H1 (cell line): ENCODE measurements at regions not wholly inside any gene's neighbourhood (a gene's known extent, or its start where the extent isn't known, plus 50 kb on each side); places are given as distances from the start of the nearest gene placed in this dataset.

Experiments used
- CTCF ChIA-PET: fragments of 300-600 bp; sonication (Branson Sonifier 250); formaldehyde crosslinking; loops from one replicate; lab custom pipeline; 2021; ENCODE audit not compliant: partially characterized antibody; lab: Charles Lee
- POLR2A ChIA-PET: fragments of 300-600 bp; sonication (Branson Sonifier 250); formaldehyde crosslinking; loops from one replicate; lab custom pipeline; 2021; ENCODE audit warnings: inconsistent platforms; ENCODE audit not compliant: partially characterized antibody; lab: Charles Lee
- DNase-seq, 2 experiments: peaks; one replicate each; pipeline versions ENCODE4 v3.0.0 to v3.0.0-alpha.2; 2010 to 2022; ENCODE audit warnings: low spot score in 2 of 2, low read depth in 1 of 2, mixed read lengths in 1 of 2
- FAIRE-seq: peaks from 2 replicates; lab custom pipeline; 2011; peaks lifted over from hg19 to GRCh38; lab: Jason Lieb, UNC
- H2AFZ ChIP-seq: 2 replicates; pipeline ENCODE4 v1.8.1; 2012; ENCODE audit warnings: low read length, inconsistent platforms
- H2AK5ac ChIP-seq: 2 replicates; pipeline ENCODE4 v1.6.1; 2013; ENCODE audit warnings: low read depth, low read length
- H2BK120ac ChIP-seq: replicated peaks from 2 replicates; pipeline ENCODE3; 2013; ENCODE audit warnings: low read depth, low read length, inconsistent platforms
- H2BK12ac ChIP-seq: 2 replicates; pipeline ENCODE4 v1.6.1; 2013; ENCODE audit warnings: low read depth, low read length
- H2BK15ac ChIP-seq: 2 replicates; pipeline ENCODE4 v1.6.1; 2013; ENCODE audit warnings: low read length
- H2BK20ac ChIP-seq: 2 replicates; pipeline ENCODE4 v1.6.1; 2013; ENCODE audit warnings: low read length
- H2BK5ac ChIP-seq: 2 replicates; pipeline ENCODE4 v1.6.1; 2013; ENCODE audit warnings: low read depth, low read length
- H3K14ac ChIP-seq: 2 replicates; pipeline ENCODE4 v1.6.1; 2013; ENCODE audit warnings: inconsistent platforms; ENCODE audit not compliant: insufficient read length
- H3K18ac ChIP-seq: 2 replicates; pipeline ENCODE4 v1.6.1; 2013; ENCODE audit warnings: low read length; ENCODE audit errors: extremely low read depth
- H3K23ac ChIP-seq: 2 replicates; pipeline ENCODE4 v1.6.1; 2013; ENCODE audit warnings: inconsistent platforms; ENCODE audit not compliant: insufficient read length
- H3K23me2 ChIP-seq: 2 replicates; pipeline ENCODE4 v1.6.1; 2013; ENCODE audit warnings: low read depth, low read length
- H3K27ac ChIP-seq: 2 replicates; pipeline ENCODE4 v1.6.1; 2011; ENCODE audit warnings: low read depth, low read length, inconsistent platforms
- H3K27me3 ChIP-seq, 4 experiments: replicated peaks in 1 of 4; 1 replicate in 1 of 4; 2 replicates in 3 of 4; pipeline versions ENCODE4 v1.6.1 to v1.8.1; 2011 to 2013; ENCODE audit warnings: low read length in 3 of 4, mild to moderate bottlenecking in 3 of 4, inconsistent platforms in 2 of 4, mixed read lengths in 2 of 4, moderate library complexity in 1 of 4; ENCODE audit not compliant: control insufficient read depth in 3 of 4, insufficient read depth in 3 of 4; ENCODE audit errors: extremely low read depth in 1 of 4
- H3K36me3 ChIP-seq, 4 experiments: 2 replicates each; pipeline versions ENCODE4 v1.6.1 to v1.8.1; 2011 to 2013; ENCODE audit warnings: mild to moderate bottlenecking in 4 of 4, low read length in 3 of 4, moderate library complexity in 2 of 4, control low read depth in 1 of 4, inconsistent platforms in 1 of 4; ENCODE audit not compliant: insufficient read depth in 4 of 4, control insufficient read depth in 2 of 4
- H3K4ac ChIP-seq: replicated peaks from 2 replicates; pipeline ENCODE3; 2013; ENCODE audit warnings: low read length, low read depth, mixed read lengths, inconsistent platforms; ENCODE audit not compliant: insufficient read length
- H3K4me1 ChIP-seq, 4 experiments: replicated peaks in 1 of 4; 1 replicate in 1 of 4; 2 replicates in 3 of 4; pipeline versions ENCODE4 v1.6.1 to v1.8.1; 2011 to 2013; ENCODE audit warnings: low read length in 3 of 4, inconsistent platforms in 2 of 4, mixed read lengths in 1 of 4; ENCODE audit not compliant: insufficient read depth in 4 of 4, control insufficient read depth in 3 of 4
- H3K4me2 ChIP-seq, 2 experiments: 2 replicates each; pipeline versions ENCODE4 v1.6.1 to v1.8.1; 2011 to 2013; ENCODE audit warnings: low read depth in 2 of 2, low read length in 2 of 2, control low read depth in 1 of 2, inconsistent platforms in 1 of 2, mild to moderate bottlenecking in 1 of 2; ENCODE audit not compliant: insufficient read depth in 1 of 2
- H3K4me3 ChIP-seq, 4 experiments: fragments of 200-600, 300-600 bp in 1 of 4; sonication (generic), shearing (Covaris generic), sonication (Bioruptor Twin) in 1 of 4; 2 replicates each; pipeline versions ENCODE4 v1.5.1 to v1.8.1; 2011 to 2016; ENCODE audit warnings: low read length in 4 of 4, low read depth in 3 of 4, control low read depth in 2 of 4, inconsistent platforms in 2 of 4, mild to moderate bottlenecking in 2 of 4, mixed read lengths in 1 of 4, moderate library complexity in 1 of 4; ENCODE audit not compliant: insufficient read depth in 2 of 4; ENCODE audit errors: extremely low read depth in 1 of 4
- H3K56ac ChIP-seq: replicated peaks from 2 replicates; pipeline ENCODE3; 2013; ENCODE audit warnings: low read depth, mild to moderate bottlenecking, mixed read lengths, low read length, inconsistent platforms; ENCODE audit not compliant: insufficient read length
- H3K79me1 ChIP-seq: 2 replicates; pipeline ENCODE4 v1.6.1; 2013; ENCODE audit warnings: low read depth, low read length, control low read depth
- H3K79me2 ChIP-seq, 2 experiments: 2 replicates each; pipeline versions ENCODE4 v1.6.1 to v1.8.1; 2012 to 2013; ENCODE audit warnings: low read length in 2 of 2, mild to moderate bottlenecking in 2 of 2, inconsistent platforms in 1 of 2; ENCODE audit not compliant: insufficient read depth in 2 of 2, control insufficient read depth in 1 of 2
- H3K9ac ChIP-seq, 4 experiments: replicated peaks in 1 of 4; 1 replicate in 1 of 4; 2 replicates in 3 of 4; pipeline versions ENCODE4 v1.6.1 to v1.8.1; 2011 to 2013; ENCODE audit warnings: low read depth in 3 of 4, low read length in 3 of 4, control low read depth in 2 of 4, mild to moderate bottlenecking in 2 of 4, moderate library complexity in 2 of 4, inconsistent platforms in 1 of 4; ENCODE audit errors: extremely low read depth in 1 of 4
- H3K9me3 ChIP-seq, 2 experiments: 2 replicates each; pipeline versions ENCODE4 v1.6.1 to v1.8.1; 2012 to 2013; ENCODE audit warnings: mild to moderate bottlenecking in 2 of 2, moderate library complexity in 2 of 2, control low read depth in 1 of 2, inconsistent platforms in 1 of 2, low read depth in 1 of 2, low read length in 1 of 2, mixed read lengths in 1 of 2; ENCODE audit not compliant: insufficient read depth in 2 of 2
- H4K20me1 ChIP-seq, 2 experiments: replicated peaks in 1 of 2; 2 replicates each; pipeline versions ENCODE3 to v1.8.1; 2011 to 2013; ENCODE audit warnings: inconsistent platforms in 2 of 2, low read length in 2 of 2, mild to moderate bottlenecking in 1 of 2; ENCODE audit not compliant: insufficient read depth in 2 of 2, control insufficient read depth in 1 of 2
- H4K5ac ChIP-seq: 2 replicates; pipeline ENCODE4 v1.6.1; 2013; ENCODE audit warnings: low read length, low read depth, mixed read lengths, inconsistent platforms; ENCODE audit not compliant: insufficient read length
- H4K8ac ChIP-seq: 2 replicates; pipeline ENCODE4 v1.8.0; 2013; ENCODE audit warnings: mild to moderate bottlenecking, moderate library complexity, low read length, inconsistent platforms; ENCODE audit not compliant: insufficient read depth; ENCODE audit errors: extremely low read depth
- H4K91ac ChIP-seq: replicated peaks from 2 replicates; pipeline ENCODE3; 2013; ENCODE audit warnings: low read length, mixed read lengths, inconsistent platforms; ENCODE audit not compliant: insufficient read length
- BRCA1 ChIP-seq: IDR thresholded peaks from 2 replicates; pipeline ENCODE4 v1.6.1; 2012; ENCODE audit warnings: low read depth, low read length, improper control_type of control experiment
- CEBPB ChIP-seq: IDR thresholded peaks from 2 replicates; pipeline ENCODE4 v1.6.1; 2012; ENCODE audit warnings: low read depth, low read length
- CHD1 ChIP-seq: IDR thresholded peaks from 2 replicates; pipeline ENCODE4 v1.6.1; 2012; ENCODE audit warnings: low read depth, low read length, improper control_type of control experiment
- CTCF ChIP-seq, 3 experiments: IDR thresholded peaks; 1 replicate in 2 of 3; 2 replicates in 1 of 3; pipeline versions ENCODE4 v1.5.1 to v1.6.1; 2011; ENCODE audit warnings: low read length in 3 of 3, mild to moderate bottlenecking in 3 of 3, inconsistent platforms in 2 of 3, low read depth in 1 of 3, moderate library complexity in 1 of 3; ENCODE audit not compliant: insufficient read depth in 1 of 3; ENCODE audit errors: control extremely low read depth in 1 of 3
- GABPA ChIP-seq: IDR thresholded peaks from 2 replicates; pipeline ENCODE4 v1.6.1; 2011; ENCODE audit warnings: mild to moderate bottlenecking, low read length, moderate library complexity, borderline replicate concordance; ENCODE audit not compliant: insufficient read depth
- JUND ChIP-seq: IDR thresholded peaks from 2 replicates; pipeline ENCODE4 v1.6.1; 2011; ENCODE audit warnings: mild to moderate bottlenecking, improper control_type of control experiment, low read length
- RAD21 ChIP-seq, 2 experiments: IDR thresholded peaks in 1 of 2; conservative IDR thresholded peaks in 1 of 2; 2 replicates each; pipeline ENCODE4 v1.6.1; 2011; ENCODE audit warnings: low read depth in 2 of 2, low read length in 2 of 2, improper control_type of control experiment in 1 of 2, inconsistent platforms in 1 of 2, mild to moderate bottlenecking in 1 of 2, moderate library complexity in 1 of 2
- SP2 ChIP-seq: IDR thresholded peaks from 2 replicates; pipeline ENCODE4 v1.6.1; 2012; ENCODE audit warnings: mild to moderate bottlenecking, low read length, inconsistent platforms
- SUZ12 ChIP-seq: fragments of 200-600 bp; sonication (generic); IDR thresholded peaks from 2 replicates; pipeline ENCODE4 v1.6.1; 2012; ENCODE audit warnings: mild to moderate bottlenecking, inconsistent platforms, low read length, moderate library complexity, mixed read lengths
- TAF1 ChIP-seq: IDR thresholded peaks from 2 replicates; pipeline ENCODE4 v1.6.1; 2011; ENCODE audit warnings: mild to moderate bottlenecking, low read depth, low read length
- TBP ChIP-seq: IDR thresholded peaks from 2 replicates; pipeline ENCODE4 v1.6.1; 2011; ENCODE audit warnings: low read depth, low read length, improper control_type of control experiment
- TEAD4 ChIP-seq: IDR thresholded peaks from 2 replicates; pipeline ENCODE4 v1.6.1; 2012; ENCODE audit warnings: low read depth, low read length, inconsistent platforms, mixed read lengths
- WGBS, 2 experiments: shearing (Covaris generic) in 1 of 2; methylation state at CpG; one replicate each; pipeline versions ENCODE4 v1.1.6 to v1.1.7; 2013 to 2015; ENCODE audit warnings: low lambda C conversion rate in 2 of 2, mixed read lengths in 2 of 2, inconsistent platforms in 1 of 2, low coverage in 1 of 2, missing lambda C conversion rate in 1 of 2; ENCODE audit not compliant: insufficient replicate concordance in 2 of 2, insufficient coverage in 1 of 2, insufficient read length in 1 of 2; ENCODE audit errors: extremely low coverage in 1 of 2, missing lambda C conversion rate in 1 of 2; 5-methylcytosine and 5-hydroxymethylcytosine counted together

DNA sequence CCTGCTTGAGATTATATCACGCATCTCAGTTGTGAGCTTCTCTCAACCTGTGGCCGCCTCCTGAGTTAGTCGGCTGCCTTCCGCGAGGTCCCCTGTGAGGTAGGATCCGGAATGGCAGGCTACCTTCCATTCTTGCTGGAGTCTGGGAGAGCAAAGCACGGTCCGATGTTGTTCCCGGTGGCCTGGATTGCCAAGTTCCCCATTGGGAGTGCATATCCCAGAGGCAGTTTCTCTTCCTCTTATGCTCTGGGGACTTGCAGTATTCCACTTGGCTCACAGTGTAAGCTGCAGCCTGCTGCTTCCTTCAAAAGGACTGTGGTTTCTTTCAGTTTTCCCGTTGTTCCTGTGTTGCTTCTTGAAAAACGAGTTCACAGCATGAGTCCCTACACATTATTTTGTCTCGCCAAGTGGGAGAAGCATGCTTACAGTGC, 225.4 kb upstream of the ZWINT start:
- H3K9me3 ChIP-seq = peaks cover 0 to 3% of the 10 kb centered on the region in 2 experiments; a peak in 1 of 4 replicates
- no peaks in the 10 kb centered on the region for H3K79me2 ChIP-seq
- H2BK15ac ChIP-seq = no peak overlapping the region
- peak overlapping the region; percentile 89 for H2AFZ ChIP-seq
- no peak overlapping the region for H3K56ac ChIP-seq
- no peaks in the 10 kb centered on the region for H3K79me1 ChIP-seq
- no peaks in the 10 kb centered on the region for H3K23me2 ChIP-seq
- H3K27me3 ChIP-seq = no peaks in the 10 kb centered on the region
- no peak overlapping the region for H3K4ac ChIP-seq
- no peak overlapping the region for H4K91ac ChIP-seq
- peak overlapping the region; percentile 53 for H2BK12ac ChIP-seq
- peaks cover 0 to 8% (median 5%) of the 10 kb centered on the region in 4 experiments; a peak in 6 of 7 replicates for H3K4me1 ChIP-seq
- no peak overlapping the region for H3K23ac ChIP-seq
- FAIRE-seq = no peak
- H2BK120ac ChIP-seq = no peak overlapping the region
- H2BK5ac ChIP-seq = no peak overlapping the region
- H3K36me3 ChIP-seq = no peaks in the 10 kb centered on the region
- peak overlapping the region; percentile 46 to 60 for H3K4me2 ChIP-seq
- CTCF ChIA-PET = interaction anchor here (0.8 to 1.1 kb wide), 3 partner anchors 12 to 195 kb away, joined by 3 read pairs; no protein-coding TSS in a partner anchor
- H4K20me1 ChIP-seq = no peaks in the 10 kb centered on the region
- peak overlapping the region; percentile 4; the same call in 1 of the 2 replicates for H4K8ac ChIP-seq
- H2AK5ac ChIP-seq = no peak overlapping the region
- no peak overlapping the region for H3K9ac ChIP-seq
- no peak overlapping the region for H2BK20ac ChIP-seq
- POLR2A ChIA-PET = no interaction called here
- H3K14ac ChIP-seq = no peak overlapping the region
- H4K5ac ChIP-seq = no peak overlapping the region
- H3K18ac ChIP-seq = no peak overlapping the region
- 71% methylated on average over 12 of the region's 12 CpGs; no CpG with 5 or more reads in 1 of the 2 experiments for WGBS, 2 experiments
- no peak overlapping the region for H3K27ac ChIP-seq
- peak in 1 of 2 experiments; percentile 53 for DNase-seq
- peak overlapping the region in 1 of 4 experiments; percentile 10; a peak in 1 of 8 replicates for H3K4me3 ChIP-seq
- no peak for TF ChIP-seq TEAD4
- TF ChIP-seq TBP = no peak
- TF ChIP-seq CHD1 = no peak
- peak; percentile 14 to 38; a peak in 3 of 4 replicates for TF ChIP-seq RAD21 (IDR thresholded peaks at IDR 0.05 in 1 of 2, conservative IDR thresholded peaks at IDR 0.05 in 1 of 2; ENCODE audit: low read depth in 2 of 2, low read length in 2 of 2)
- TF ChIP-seq SUZ12 = no peak
- no peak for TF ChIP-seq JUND
- no peak for TF ChIP-seq CEBPB
- no peak for TF ChIP-seq BRCA1
- TF ChIP-seq TAF1 = no peak
- TF ChIP-seq GABPA = no peak
- TF ChIP-seq SP2 = no peak
- peak; percentile 1 to 8 (median 5); a peak in 2 of 4 replicates for TF ChIP-seq CTCF (IDR thresholded peaks at IDR 0.05; ENCODE audit: control extremely low read depth in 1 of 3, insufficient read depth in 1 of 3, low read depth in 1 of 3, low read length in 3 of 3)
